HG03064 (cell line): ENCODE measurements at regions not wholly inside any gene's neighbourhood (a gene's known extent, or its start where the extent isn't known, plus 50 kb on each side); places are given as distances from the start of the nearest gene placed in this dataset.

Source experiments
- ATAC-seq: cut with Tn5 transposase; IDR thresholded peaks from one replicate; pipeline ENCODE4 v1.9.1; 2021; ENCODE audit warnings: low read depth; ENCODE audit not compliant: unreplicated experiment

GRCh38 chr4:4695497-4695896 lies 153.6 kb upstream of the STX18 start:
- ATAC-seq = no peak

GRCh38 chr4:4694827-4695226 lies 153.0 kb upstream of the STX18 start:
- ATAC-seq = no peak

GRCh38 chr4:4694296-4694772 lies 152.5 kb upstream of the STX18 start:
- ATAC-seq = no peak

GRCh38 chr4:4693755-4694295 lies 152.0 kb upstream of the STX18 start:
- no peak for ATAC-seq

DNA sequence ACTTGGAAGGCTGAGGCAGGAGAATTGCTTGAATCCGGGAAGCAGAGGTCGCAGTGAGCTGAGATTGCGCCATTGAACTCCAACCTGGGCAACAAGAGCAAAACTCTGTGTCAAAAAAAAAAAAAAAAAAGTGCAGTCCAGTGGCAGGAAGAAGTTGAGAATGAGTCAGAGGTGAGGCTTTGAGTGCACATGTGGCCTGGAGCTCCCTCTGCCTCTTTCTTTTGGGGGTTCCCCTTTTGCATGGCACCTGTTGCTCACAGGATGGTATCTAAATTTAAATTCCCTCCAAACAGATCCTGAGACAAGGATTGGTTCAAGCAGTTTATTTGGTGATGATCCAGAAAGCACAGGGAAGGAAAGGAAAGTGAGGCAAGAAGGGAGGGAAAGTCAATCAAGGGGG lies 151.4 kb upstream of the STX18 start:
- ATAC-seq = no peak

DNA sequence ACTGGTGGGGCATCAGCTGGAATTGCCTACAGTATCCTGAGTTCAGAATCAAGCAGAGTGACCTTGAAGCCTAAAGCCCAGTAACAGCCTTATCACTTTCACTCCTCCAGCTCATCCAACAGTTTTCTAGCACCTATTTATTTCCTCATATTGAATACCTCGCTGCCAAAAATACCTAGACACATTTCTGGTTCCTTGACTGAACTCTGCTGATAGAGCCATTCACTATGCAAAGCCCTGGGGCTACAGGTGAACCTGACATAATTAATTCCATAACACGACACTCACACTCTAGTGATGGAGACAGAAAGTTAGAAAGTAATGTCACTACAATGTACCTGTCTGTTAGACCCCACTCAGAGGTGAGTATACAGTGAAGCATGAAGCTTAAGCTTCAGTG lies 149.0 kb upstream of the STX18 start:
- no peak for ATAC-seq

- peak; percentile 61 for ATAC-seq
These were observed 148.0 kb upstream of the STX18 start for GRCh38 chr4:4689694-4690440.

DNA sequence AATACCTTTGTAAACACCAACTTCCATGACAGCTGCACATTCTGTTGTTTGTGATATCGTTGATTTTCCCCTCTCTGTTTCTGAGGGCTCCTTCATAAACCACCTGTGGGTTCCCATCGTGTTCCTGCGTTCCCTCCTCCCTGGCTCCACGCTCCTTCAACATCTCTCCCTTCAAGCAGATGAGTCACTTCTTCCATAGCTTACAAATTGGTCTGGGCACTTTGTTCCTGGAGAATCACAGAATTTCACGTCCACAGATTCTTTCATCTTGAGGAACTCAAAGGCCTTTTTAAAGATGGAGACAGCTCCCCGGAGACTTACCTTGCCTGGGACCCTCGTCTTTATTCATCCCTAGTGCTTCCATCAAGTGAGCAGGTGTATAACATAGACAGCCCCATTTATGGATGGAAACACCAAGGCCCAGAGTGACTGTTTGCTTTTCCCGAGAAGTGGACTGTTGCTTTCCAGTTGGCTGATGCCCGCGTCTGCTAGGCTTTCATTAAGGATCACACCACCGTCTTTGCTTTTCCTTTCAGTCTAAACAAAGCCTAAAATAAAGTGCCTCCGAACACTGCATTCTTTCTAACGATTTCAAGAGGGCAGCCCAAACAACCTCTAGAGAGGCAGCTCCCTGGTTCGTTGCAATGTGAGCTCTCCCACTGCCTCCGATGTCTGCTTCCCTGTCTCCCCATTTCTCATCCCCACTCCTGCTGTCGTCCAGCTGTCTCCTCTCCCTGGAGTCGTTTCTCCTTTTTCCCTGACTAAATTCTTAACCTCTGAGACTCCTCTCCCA lies 146.3 kb upstream of the STX18 start:
- no peak for ATAC-seq

DNA sequence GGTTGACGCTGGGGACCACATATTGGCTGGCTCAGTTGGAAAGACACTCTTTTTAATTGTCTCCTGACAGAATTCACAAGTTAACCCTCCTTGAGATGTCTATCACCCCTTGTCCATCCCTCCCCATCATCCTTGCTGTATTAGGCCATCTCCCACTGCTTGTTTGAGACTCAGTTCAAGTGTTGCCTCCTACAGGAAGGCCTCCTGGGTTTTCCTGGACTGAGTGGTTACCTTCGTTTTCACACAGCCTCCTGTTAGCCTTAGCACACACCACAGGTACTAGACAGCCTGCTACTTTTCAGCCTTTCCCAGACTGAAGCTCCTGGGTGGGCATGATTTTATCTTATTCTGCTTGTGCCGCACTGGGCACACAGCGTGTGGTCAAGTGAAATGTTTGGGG lies 145.3 kb upstream of the STX18 start:
- no peak for ATAC-seq

GRCh38 chr4:4685810-4686795 lies 144.3 kb upstream of the STX18 start:
- no peak for ATAC-seq

DNA sequence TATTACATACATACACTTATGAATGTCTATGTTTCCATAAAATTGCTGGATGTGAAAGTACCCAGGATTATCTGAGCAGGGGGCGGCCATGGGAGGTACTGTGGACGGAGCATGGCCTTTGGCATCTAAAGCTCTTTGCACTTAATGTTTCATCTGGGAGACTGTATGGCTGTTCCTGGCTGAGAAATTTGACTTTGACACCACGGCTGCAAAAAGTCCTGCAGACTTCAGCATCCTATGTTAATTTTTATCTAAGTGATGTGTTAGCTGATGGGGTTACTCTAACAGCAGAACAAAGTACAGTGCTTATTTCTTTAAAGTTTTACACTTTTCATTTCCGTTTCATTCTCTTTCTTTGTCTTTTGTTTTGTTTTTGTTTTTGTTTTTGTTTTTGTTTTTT lies 139.8 kb upstream of the STX18 start:
- ATAC-seq = no peak

GRCh38 chr4:4680758-4681157 lies 138.9 kb upstream of the STX18 start:
- no peak for ATAC-seq

DNA sequence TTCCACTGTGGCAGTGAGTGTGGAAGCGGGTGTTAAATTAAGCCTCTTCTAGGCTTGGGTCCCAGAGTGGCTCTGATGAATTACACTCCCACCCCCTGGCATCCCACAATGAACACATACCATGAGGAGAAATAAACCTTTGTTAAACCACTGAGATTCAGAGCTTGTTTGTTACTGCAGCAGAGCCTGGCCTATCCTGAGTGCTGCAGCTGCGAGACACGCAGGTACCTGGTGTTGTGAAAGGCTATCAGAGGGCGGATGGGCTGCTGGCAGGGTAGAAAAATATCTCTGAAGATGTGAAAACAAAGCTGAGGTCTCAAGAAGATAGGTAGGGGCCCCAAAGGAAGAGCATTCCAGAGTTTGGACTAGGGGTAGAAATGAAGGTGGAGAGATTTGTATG lies 138.4 kb upstream of the STX18 start:
- ATAC-seq = no peak

GRCh38 chr4:4677556-4678522 lies 136.0 kb upstream of the STX18 start:
- ATAC-seq = no peak

DNA sequence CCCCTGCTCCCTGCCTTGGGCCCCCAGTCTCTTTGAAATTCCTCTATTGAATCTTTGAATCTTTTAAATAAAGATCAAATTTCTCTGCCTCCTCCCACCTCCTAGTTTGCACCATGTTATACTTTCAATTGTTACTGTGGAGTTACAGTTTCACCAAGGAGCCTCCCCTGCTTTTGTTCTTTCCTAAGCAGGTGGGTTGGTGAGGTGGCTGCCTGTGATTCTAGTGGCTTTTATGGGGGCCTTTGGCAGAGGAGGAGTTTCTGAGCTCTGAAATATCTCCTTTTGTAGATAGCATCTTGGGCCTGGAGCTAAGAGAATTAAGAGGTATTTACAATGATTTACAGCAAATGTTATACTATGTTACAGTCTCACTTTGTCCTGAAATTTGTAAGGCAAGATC lies 133.8 kb upstream of the STX18 start:
- ATAC-seq = no peak

GRCh38 chr4:4675051-4675581 lies 133.3 kb upstream of the STX18 start:
- no peak for ATAC-seq

- no peak for ATAC-seq
These were observed 131.2 kb upstream of the STX18 start for GRCh38 chr4:4673070-4673469.

- no peak for ATAC-seq
These were observed 130.6 kb upstream of the STX18 start for GRCh38 chr4:4672402-4672801.

DNA sequence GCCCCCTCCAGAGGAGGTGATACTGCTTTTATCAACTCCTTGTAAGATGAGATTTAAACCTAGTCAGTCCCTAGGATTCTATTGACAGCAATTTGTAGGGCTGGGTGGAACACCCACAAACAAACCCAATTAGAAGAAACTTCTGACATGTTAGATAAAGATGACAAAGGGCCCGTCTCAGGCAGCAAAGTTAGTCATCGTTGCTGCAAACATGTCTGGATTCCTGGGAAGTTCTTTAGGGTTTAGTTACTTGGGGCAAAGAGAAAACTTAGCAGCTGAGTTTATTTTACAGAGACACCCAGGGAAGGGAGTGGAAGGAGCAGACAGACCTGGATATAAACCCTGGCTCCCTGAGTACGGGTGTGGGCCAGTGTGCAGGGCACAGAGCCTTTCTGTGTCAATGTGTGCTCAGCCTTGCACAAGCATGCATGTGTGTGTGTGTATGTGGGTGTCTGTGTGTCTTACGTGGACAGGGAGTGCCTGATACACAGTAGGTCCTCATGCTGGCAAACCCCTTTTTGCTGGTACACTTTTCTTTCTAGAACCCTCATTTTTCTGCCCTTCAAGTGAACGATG lies 130.0 kb upstream of the STX18 start:
- ATAC-seq = no peak
